ENCODE measurements at regions not wholly inside any gene's neighbourhood (a gene's known extent, or its start where the extent isn't known, plus 50 kb on each side); places are given as distances from the start of the nearest gene placed in this dataset.

GRCh38 chr7:50217821-50218281 lies 86.7 kb upstream of the IKZF1 start:
- Histone ChIP-seq H4K20me1 (ENCODE audit: control insufficient read depth, insufficient read depth, low read length, poor library complexity, severe bottlenecking) (no peaks in the 10 kb centered on the region), H3K4me2 (replicated peaks; ENCODE audit: low read depth, low read length, poor library complexity, severe bottlenecking) (no peak overlapping the region), H2AFZ (ENCODE audit: insufficient read depth, low read depth, low read length, poor library complexity, severe bottlenecking) (no peak overlapping the region), H3K27me3 (replicated peaks in 1 of 4; ENCODE audit: control extremely low read depth in 1 of 4, control insufficient read depth in 3 of 4, insufficient read depth in 4 of 4, low read length in 3 of 4) (no peaks in the 10 kb centered on the region), H3K9me3 (ENCODE audit: control extremely low read depth in 1 of 3, control insufficient read depth in 2 of 3, insufficient read depth in 1 of 3, low read length in 2 of 3) (peaks cover 1 to 17% (median 7%) of the 10 kb centered on the region in 3 donors), H3K79me2 (ENCODE audit: control insufficient read depth, insufficient read depth, low read length) (peaks cover 1% of the 10 kb centered on the region), H3K4me3 (ENCODE audit: control extremely low read depth in 1 of 5, extremely low read depth in 1 of 5, insufficient read depth in 1 of 5, low read depth in 2 of 5, low read length in 4 of 5) (no peak overlapping the region), H3K27ac (ENCODE audit: low read length in 2 of 2) (no peak overlapping the region), H3K36me3 (replicated peaks in 1 of 2; ENCODE audit: control extremely low read depth in 1 of 2, control insufficient read depth in 1 of 2, extremely low read depth in 1 of 2, insufficient read depth in 2 of 2, low read length in 1 of 2) (no peaks in the 10 kb centered on the region), H3K9ac (ENCODE audit: low read length) (no peak overlapping the region), H3K4me1 (ENCODE audit: control insufficient read depth in 2 of 2, insufficient read depth in 2 of 2, low read length in 2 of 2) (peaks cover 16 to 18% of the 10 kb centered on the region in 2 donors)
- CTCF ChIA-PET = interaction anchor here (1.1 kb wide), 2 partner anchors 12 to 124 kb away, joined by 4 to 5 read pairs; no protein-coding TSS in a partner anchor
- no peaks in the 10 kb centered on the region for H3K27me3 Mint-ChIP-seq
- ATAC-seq (ENCODE audit: low read depth) (no peak), DNase-seq (no peak)
- no peak overlapping the region for H3K4me3 Mint-ChIP-seq
- H3K4me1 Mint-ChIP-seq = peaks cover 14% of the 10 kb centered on the region
- intact Hi-C loops (cut with micrococcal nuclease) = no loop called here
- no peak overlapping the region for H3K27ac Mint-ChIP-seq
- 0% methylated on average over 1 of the region's 4 CpGs for WGBS (ENCODE audit: insufficient coverage)
- no peak for TF ChIP-seq EZH2 (IDR thresholded peaks at IDR 0.05; ENCODE audit: borderline replicate concordance, insufficient read depth, low read depth, low read length, poor library complexity, severe bottlenecking)
- TF ChIP-seq, protein P1, sequence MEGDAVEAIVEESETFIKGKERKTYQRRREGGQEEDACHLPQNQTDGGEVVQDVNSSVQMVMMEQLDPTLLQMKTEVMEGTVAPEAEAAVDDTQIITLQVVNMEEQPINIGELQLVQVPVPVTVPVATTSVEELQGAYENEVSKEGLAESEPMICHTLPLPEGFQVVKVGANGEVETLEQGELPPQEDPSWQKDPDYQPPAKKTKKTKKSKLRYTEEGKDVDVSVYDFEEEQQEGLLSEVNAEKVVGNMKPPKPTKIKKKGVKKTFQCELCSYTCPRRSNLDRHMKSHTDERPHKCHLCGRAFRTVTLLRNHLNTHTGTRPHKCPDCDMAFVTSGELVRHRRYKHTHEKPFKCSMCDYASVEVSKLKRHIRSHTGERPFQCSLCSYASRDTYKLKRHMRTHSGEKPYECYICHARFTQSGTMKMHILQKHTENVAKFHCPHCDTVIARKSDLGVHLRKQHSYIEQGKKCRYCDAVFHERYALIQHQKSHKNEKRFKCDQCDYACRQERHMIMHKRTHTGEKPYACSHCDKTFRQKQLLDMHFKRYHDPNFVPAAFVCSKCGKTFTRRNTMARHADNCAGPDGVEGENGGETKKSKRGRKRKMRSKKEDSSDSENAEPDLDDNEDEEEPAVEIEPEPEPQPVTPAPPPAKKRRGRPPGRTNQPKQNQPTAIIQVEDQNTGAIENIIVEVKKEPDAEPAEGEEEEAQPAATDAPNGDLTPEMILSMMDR (IDR thresholded peaks at IDR 0.05) = no peak
- POLR2A ChIA-PET = no interaction called here
- peaks cover 8% of the 10 kb centered on the region for H3K9me3 Mint-ChIP-seq (ENCODE audit: insufficient read depth)

DNA sequence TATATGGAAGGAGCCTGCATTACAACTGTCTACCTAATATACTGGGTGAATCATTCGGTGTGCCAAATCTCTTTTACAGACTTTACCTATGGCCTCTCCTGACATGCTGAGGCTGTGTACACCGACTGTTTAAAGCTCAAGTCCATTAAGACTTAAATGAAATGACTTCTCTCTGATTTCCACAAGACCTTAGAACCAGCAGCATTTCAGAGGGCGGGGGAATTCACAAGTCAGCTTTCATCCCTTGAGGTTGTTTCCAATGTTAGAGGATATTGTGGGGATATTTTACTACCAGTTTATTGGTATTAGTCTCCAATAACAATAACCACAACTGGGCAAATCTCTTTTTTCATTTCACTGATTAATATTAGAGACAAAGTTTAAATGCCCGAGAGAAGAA lies 87.1 kb upstream of the IKZF1 start:
- Mint-ChIP-seq H3K9me3 (ENCODE audit: insufficient read depth) (peaks cover 8% of the 10 kb centered on the region), H3K4me1 (peaks cover 19% of the 10 kb centered on the region), H3K4me3 (no peak overlapping the region), H3K27me3 (no peaks in the 10 kb centered on the region), H3K27ac (no peak overlapping the region)
- ChIA-PET CTCF (interaction anchor here (1.1 kb wide), 1 partner anchor 12 kb away, joined by 4 read pairs; no protein-coding TSS in a partner anchor), POLR2A (no interaction called here)
- Histone ChIP-seq H3K36me3 (replicated peaks in 1 of 2; ENCODE audit: control extremely low read depth in 1 of 2, control insufficient read depth in 1 of 2, extremely low read depth in 1 of 2, insufficient read depth in 2 of 2, low read length in 1 of 2) (no peaks in the 10 kb centered on the region), H3K27ac (ENCODE audit: low read length in 2 of 2) (no peak overlapping the region), H3K9me3 (ENCODE audit: control extremely low read depth in 1 of 3, control insufficient read depth in 2 of 3, insufficient read depth in 1 of 3, low read length in 2 of 3) (peaks cover 1 to 14% (median 7%) of the 10 kb centered on the region in 3 donors), H2AFZ (ENCODE audit: insufficient read depth, low read depth, low read length, poor library complexity, severe bottlenecking) (no peak overlapping the region), H3K4me1 (ENCODE audit: control insufficient read depth in 2 of 2, insufficient read depth in 2 of 2, low read length in 2 of 2) (peaks cover 21 to 22% of the 10 kb centered on the region in 2 donors), H3K4me3 (ENCODE audit: control extremely low read depth in 1 of 5, extremely low read depth in 1 of 5, insufficient read depth in 1 of 5, low read depth in 2 of 5, low read length in 4 of 5) (no peak overlapping the region), H3K9ac (ENCODE audit: low read length) (no peak overlapping the region), H3K79me2 (ENCODE audit: control insufficient read depth, insufficient read depth, low read length) (peaks cover 6% of the 10 kb centered on the region), H3K4me2 (replicated peaks; ENCODE audit: low read depth, low read length, poor library complexity, severe bottlenecking) (no peak overlapping the region), H4K20me1 (ENCODE audit: control insufficient read depth, insufficient read depth, low read length, poor library complexity, severe bottlenecking) (no peaks in the 10 kb centered on the region), H3K27me3 (replicated peaks in 1 of 4; ENCODE audit: control extremely low read depth in 1 of 4, control insufficient read depth in 3 of 4, insufficient read depth in 4 of 4, low read length in 3 of 4) (no peaks in the 10 kb centered on the region)
- ATAC-seq (ENCODE audit: low read depth) = no peak
- WGBS (ENCODE audit: insufficient coverage) = no CpG with 5 or more reads among the region's 4 CpGs
- DNase-seq = no peak
- intact Hi-C loops (cut with micrococcal nuclease) = no loop called here
- TF ChIP-seq, protein P1 (IDR thresholded peaks at IDR 0.05) = no peak
- no peak for TF ChIP-seq EZH2 (IDR thresholded peaks at IDR 0.05; ENCODE audit: borderline replicate concordance, insufficient read depth, low read depth, low read length, poor library complexity, severe bottlenecking)

Measured in B cell (primary cell).